Panc1 (cell line): ENCODE measurements at regions not wholly inside any gene's neighbourhood (a gene's known extent, or its start where the extent isn't known, plus 50 kb on each side); places are given as distances from the start of the nearest gene placed in this dataset.

Source experiments
- ATAC-seq: fragments of 200-7000 bp; cut with Tn5 transposase; 2 replicates; pipeline ENCODE4 v1.9.1; 2020; ENCODE audit warnings: mild to moderate bottlenecking, moderate library complexity
- BruUV-seq: library from RNA; stranded (reverse); fragments of 400-500 nt; replicated peaks from 2 replicates; lab custom pipeline; 2021; lab: Mats Ljungman, UMichigan
- CTCF ChIA-PET: fragments of 300-600 bp; sonication (Branson Sonifier 250); formaldehyde crosslinking; loops from one replicate; lab custom pipeline; 2022; ENCODE audit warnings: antibody characterized with exemption; lab: Charles Lee
- POLR2A ChIA-PET: fragments of 300-600 bp; sonication (Branson Sonifier 250); formaldehyde crosslinking; loops from one replicate; lab custom pipeline; 2022; ENCODE audit warnings: antibody characterized with exemption; lab: Charles Lee
- DNase-seq: peaks from one replicate; pipeline ENCODE4 v3.0.0-alpha.2; 2010; ENCODE audit warnings: low read depth, low spot score
- H3K27ac ChIP-seq: 2 replicates; pipeline ENCODE4 v1.5.1; 2011; ENCODE audit warnings: mild to moderate bottlenecking, low read length, inconsistent platforms
- H3K27me3 ChIP-seq: fragments of 200-500 bp; sonication (Bioruptor generic); 2 replicates; pipeline ENCODE4 v1.6.0; 2014; ENCODE audit warnings: low read length, inconsistent platforms; ENCODE audit not compliant: control insufficient read depth, insufficient read depth
- H3K36me3 ChIP-seq: fragments of 200-500 bp; sonication (Bioruptor generic); 2 replicates; pipeline ENCODE4 v1.5.1; 2014; ENCODE audit warnings: inconsistent platforms, mild to moderate bottlenecking, low read length, moderate library complexity; ENCODE audit not compliant: control insufficient read depth, insufficient read depth
- H3K4me1 ChIP-seq: 2 replicates; pipeline ENCODE4 v1.5.1; 2011; ENCODE audit warnings: inconsistent platforms, mild to moderate bottlenecking, low read length, moderate library complexity; ENCODE audit not compliant: control insufficient read depth, insufficient read depth
- H3K4me3 ChIP-seq, 2 experiments: 2 replicates each; pipeline ENCODE4 v1.5.1; 2011 to 2012; ENCODE audit warnings: low read depth in 2 of 2, low read length in 2 of 2, mild to moderate bottlenecking in 2 of 2, inconsistent platforms in 1 of 2, moderate library complexity in 1 of 2
- H3K9me3 ChIP-seq: fragments of 200-500 bp; sonication (Bioruptor generic); 2 replicates; pipeline ENCODE4 v1.5.1; 2014; ENCODE audit warnings: low read depth, mild to moderate bottlenecking, inconsistent platforms, low read length, moderate library complexity; ENCODE audit not compliant: control insufficient read depth, insufficient read depth
- POLR2AphosphoS5 ChIP-seq: IDR thresholded peaks from 2 replicates; pipeline ENCODE4 v1.6.1; 2012; ENCODE audit warnings: mild to moderate bottlenecking, low read depth, low read length, moderate library complexity
- SIN3A ChIP-seq: IDR thresholded peaks from 2 replicates; pipeline ENCODE4 v1.6.1; 2012; ENCODE audit warnings: low read depth, mild to moderate bottlenecking, low read length, moderate library complexity, borderline replicate concordance; ENCODE audit not compliant: insufficient read depth
- TCF7L2 ChIP-seq: IDR thresholded peaks from 2 replicates; pipeline ENCODE4 v1.6.1; 2011; ENCODE audit warnings: mild to moderate bottlenecking, low read depth, low read length, inconsistent platforms
- in situ Hi-C: cut with HindIII; loops from 2 replicates; pipeline ENCODE4 v1.10.0; 2016; ENCODE audit warnings: low sequenced_read_pairs, low pct_unique_long_range_greater_than_20kb
- intact Hi-C: fragments of 100-400 bp; cut with micrococcal nuclease; formaldehyde crosslinking; loops from one replicate; pipeline ENCODE4 v1.10.0; 2022; ENCODE audit not compliant: unreplicated experiment
- TF ChIP-seq, protein P1 (sequence below): fragments of 450-650 bp; IDR thresholded peaks from 2 replicates; pipeline ENCODE4 v1.5.1; 2017; ENCODE audit warnings: mild to moderate bottlenecking
- TF ChIP-seq, protein P2 (sequence below), 2 experiments: IDR thresholded peaks; 2 replicates each; pipeline ENCODE4 v1.6.1; 2011 to 2012; ENCODE audit warnings: low read depth in 2 of 2, control low read depth in 1 of 2, low read length in 1 of 2, mild to moderate bottlenecking in 1 of 2, moderate library complexity in 1 of 2; ENCODE audit not compliant: insufficient read depth in 1 of 2

DNA sequence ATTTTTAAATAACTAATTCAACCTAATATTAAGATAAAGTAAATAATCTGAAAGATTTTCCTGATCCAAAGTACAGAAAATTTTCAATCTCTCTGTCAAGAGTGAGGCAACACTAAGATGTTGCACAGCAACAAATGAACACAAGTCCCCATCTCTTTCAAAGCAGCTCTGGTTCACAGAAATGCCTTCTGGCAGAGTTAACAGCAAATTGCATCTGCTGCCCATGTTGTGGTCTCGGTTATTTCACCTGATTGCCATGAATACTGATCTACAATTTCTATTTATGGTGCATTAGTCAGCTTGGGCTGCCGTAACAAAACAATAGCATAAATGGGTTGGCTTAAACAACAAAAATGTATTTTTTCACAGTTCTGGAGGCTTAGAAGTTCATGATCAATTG, 167.3 kb downstream of the BCHE start:
- H3K27ac ChIP-seq: no peak overlapping the region
- TF ChIP-seq TCF7L2: no peak
- TF ChIP-seq POLR2AphosphoS5: no peak
- TF ChIP-seq SIN3A: no peak
- TF ChIP-seq, protein P1, sequence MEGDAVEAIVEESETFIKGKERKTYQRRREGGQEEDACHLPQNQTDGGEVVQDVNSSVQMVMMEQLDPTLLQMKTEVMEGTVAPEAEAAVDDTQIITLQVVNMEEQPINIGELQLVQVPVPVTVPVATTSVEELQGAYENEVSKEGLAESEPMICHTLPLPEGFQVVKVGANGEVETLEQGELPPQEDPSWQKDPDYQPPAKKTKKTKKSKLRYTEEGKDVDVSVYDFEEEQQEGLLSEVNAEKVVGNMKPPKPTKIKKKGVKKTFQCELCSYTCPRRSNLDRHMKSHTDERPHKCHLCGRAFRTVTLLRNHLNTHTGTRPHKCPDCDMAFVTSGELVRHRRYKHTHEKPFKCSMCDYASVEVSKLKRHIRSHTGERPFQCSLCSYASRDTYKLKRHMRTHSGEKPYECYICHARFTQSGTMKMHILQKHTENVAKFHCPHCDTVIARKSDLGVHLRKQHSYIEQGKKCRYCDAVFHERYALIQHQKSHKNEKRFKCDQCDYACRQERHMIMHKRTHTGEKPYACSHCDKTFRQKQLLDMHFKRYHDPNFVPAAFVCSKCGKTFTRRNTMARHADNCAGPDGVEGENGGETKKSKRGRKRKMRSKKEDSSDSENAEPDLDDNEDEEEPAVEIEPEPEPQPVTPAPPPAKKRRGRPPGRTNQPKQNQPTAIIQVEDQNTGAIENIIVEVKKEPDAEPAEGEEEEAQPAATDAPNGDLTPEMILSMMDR: no peak
- TF ChIP-seq, protein P2, sequence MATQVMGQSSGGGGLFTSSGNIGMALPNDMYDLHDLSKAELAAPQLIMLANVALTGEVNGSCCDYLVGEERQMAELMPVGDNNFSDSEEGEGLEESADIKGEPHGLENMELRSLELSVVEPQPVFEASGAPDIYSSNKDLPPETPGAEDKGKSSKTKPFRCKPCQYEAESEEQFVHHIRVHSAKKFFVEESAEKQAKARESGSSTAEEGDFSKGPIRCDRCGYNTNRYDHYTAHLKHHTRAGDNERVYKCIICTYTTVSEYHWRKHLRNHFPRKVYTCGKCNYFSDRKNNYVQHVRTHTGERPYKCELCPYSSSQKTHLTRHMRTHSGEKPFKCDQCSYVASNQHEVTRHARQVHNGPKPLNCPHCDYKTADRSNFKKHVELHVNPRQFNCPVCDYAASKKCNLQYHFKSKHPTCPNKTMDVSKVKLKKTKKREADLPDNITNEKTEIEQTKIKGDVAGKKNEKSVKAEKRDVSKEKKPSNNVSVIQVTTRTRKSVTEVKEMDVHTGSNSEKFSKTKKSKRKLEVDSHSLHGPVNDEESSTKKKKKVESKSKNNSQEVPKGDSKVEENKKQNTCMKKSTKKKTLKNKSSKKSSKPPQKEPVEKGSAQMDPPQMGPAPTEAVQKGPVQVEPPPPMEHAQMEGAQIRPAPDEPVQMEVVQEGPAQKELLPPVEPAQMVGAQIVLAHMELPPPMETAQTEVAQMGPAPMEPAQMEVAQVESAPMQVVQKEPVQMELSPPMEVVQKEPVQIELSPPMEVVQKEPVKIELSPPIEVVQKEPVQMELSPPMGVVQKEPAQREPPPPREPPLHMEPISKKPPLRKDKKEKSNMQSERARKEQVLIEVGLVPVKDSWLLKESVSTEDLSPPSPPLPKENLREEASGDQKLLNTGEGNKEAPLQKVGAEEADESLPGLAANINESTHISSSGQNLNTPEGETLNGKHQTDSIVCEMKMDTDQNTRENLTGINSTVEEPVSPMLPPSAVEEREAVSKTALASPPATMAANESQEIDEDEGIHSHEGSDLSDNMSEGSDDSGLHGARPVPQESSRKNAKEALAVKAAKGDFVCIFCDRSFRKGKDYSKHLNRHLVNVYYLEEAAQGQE (IDR thresholded peaks at IDR 0.05; ENCODE audit: insufficient read depth in 1 of 2, low read depth in 2 of 2, low read length in 1 of 2): no peak
- in situ Hi-C loops (no loop called here), intact Hi-C loops (no loop called here)
- H3K27me3 ChIP-seq: no peaks in the 10 kb centered on the region
- ChIA-PET POLR2A (no interaction called here), CTCF (no interaction called here)
- BruUV-seq: no TSS peak
- H3K36me3 ChIP-seq: no peaks in the 10 kb centered on the region
- no peak overlapping the region for H3K4me3 ChIP-seq
- no peaks in the 10 kb centered on the region for H3K9me3 ChIP-seq
- DNase-seq (no peak), ATAC-seq (no peak)
- H3K4me1 ChIP-seq: no peaks in the 10 kb centered on the region

DNA sequence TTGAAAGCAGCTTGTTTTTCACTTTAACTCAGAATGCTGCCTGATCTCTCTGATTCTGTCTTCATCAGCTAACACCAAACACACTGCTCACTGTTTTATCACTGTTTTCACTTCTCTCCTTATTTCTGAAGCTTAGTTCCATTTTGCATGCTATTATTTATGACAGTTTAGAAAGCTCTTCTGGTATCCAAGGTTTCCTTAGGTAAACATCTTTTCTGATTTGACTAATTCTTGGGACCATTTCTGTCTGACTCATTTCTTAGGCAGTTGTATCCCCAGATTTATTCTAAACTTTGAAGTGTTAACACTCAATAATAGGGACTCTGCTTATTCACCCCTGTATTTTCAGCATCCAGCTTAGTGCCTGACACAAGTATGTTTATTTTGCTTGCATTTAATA, 167.7 kb downstream of the BCHE start:
- DNase-seq: no peak
- H3K36me3 ChIP-seq: no peaks in the 10 kb centered on the region
- no peak overlapping the region for H3K4me3 ChIP-seq
- H3K27ac ChIP-seq: no peak overlapping the region
- no peaks in the 10 kb centered on the region for H3K27me3 ChIP-seq
- BruUV-seq: no TSS peak
- in situ Hi-C loops (no loop called here), intact Hi-C loops (no loop called here)
- no peak for ATAC-seq
- no peaks in the 10 kb centered on the region for H3K4me1 ChIP-seq
- ChIA-PET POLR2A (no interaction called here), CTCF (no interaction called here)
- TF ChIP-seq, protein P2 (IDR thresholded peaks at IDR 0.05; ENCODE audit: insufficient read depth in 1 of 2, low read depth in 2 of 2, low read length in 1 of 2): no peak
- TF ChIP-seq SIN3A (no peak), POLR2AphosphoS5 (no peak), TCF7L2 (no peak)
- TF ChIP-seq, protein P1: no peak
- no peaks in the 10 kb centered on the region for H3K9me3 ChIP-seq
